NCI-H345 treated with DMSO at 0.1 percent for 48 hours (cell line): ENCODE measurements at regions not wholly inside any gene's neighbourhood (a gene's known extent, or its start where the extent isn't known, plus 50 kb on each side); places are given as distances from the start of the nearest gene placed in this dataset.

ENCODE experiments used
- DNase-seq: peaks from one replicate; lab custom pipeline; 2025; ENCODE audit not compliant: unreplicated experiment; lab: John Stamatoyannopoulos, UW

DNA sequence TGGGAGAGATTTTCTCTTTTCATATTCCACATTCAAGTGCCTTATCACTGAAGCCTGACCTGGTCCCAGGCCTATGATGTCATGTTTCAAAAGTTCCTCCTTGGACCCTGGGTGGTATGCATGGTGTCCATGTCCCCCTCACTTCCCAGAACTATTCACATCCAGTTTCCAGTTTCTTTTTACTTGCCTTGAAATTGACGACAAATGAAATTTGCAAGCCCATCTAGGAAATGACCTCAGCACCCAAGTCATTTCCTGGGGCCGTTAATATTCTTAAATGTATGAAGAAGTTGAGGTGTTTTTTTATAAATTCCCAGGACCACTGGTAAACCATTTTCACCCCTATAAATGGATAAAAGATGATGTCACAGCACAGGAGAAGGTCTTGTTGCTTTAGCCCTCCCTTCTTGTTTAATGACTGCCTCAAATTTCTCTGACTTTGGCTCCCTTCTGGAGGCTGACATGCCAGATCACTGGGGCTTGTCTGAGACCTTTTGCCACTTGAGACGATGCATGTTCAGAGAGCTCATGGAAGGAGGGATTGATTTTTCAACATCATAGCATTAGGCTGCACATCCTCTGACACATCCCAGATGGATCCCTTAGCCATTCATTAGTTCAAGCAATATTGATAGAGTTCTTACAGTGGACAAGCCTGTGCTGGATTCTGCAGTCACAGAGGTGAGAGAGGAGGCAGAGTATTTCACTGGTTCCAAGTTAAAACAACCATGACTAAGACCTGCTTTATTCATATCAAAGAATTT, 221.3 kb downstream of the PLPP3 start:
- DNase-seq, result no peak

DNA sequence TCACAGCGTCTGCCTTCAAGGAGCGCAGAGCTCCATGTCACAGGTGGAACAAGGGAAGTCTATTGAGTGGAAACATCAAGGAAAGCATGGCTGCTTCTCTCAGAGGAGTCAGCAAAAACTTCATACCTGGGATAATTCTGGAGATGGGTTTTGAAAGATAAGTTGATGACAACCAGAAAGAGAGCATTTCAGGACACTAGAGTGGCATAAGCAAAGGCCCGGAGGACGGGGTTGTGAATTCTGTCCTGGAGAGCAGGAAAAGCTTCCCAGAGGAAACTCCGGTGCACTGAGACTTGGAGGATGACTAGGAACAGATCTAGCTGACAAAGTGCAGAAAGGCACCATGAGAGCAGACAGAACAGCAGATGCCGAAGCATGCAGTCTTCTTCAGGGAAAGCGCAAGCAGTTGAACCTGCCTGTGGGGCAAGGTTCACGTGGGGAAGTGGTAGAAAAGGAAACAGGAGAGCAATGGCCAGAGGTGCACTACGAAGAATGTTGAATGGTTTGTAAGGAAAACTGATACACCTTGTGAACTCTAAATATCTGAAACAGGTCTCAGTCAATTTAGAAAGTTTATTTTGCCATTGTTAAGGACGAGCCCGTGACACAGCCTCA, 222.9 kb downstream of the PLPP3 start:
- no peak for DNase-seq

DNA sequence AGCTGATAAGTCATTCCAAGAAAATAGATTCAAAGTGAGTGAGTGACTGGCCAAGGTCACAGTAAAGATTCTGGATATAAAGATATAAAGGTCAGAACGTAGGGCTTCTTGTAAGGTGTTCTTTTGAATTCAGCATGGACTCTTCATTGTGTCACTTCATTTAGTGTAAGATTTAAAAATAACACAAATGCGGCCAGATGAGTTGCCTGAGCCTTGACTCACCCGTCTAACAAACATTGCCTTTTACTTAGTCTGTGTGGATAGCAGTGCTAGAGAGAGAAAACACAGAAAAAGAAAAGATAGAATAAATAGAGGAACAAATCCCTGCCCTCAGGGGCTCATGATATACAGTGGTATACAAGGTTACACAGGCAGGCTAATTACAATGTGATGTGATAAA, 223.4 kb downstream of the PLPP3 start:
- DNase-seq, result no peak

DNA sequence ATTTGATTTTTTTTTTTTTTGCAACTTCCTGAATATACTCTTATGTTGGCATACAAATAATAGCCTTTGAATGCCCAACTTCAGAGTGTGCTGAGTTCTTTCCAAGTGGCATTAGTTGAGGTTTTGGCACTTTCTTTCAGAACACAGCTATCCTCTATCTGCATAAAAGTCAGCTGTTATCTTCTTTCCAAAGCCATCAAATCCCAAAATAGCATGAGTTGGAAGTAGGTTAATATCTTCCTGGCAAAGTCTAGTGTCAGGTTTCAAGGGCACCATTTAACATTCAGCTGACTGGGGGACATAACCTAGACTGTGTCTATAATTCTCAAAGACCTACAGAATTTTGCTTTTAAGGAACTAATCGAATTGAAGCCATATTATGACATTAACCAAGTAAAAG, 223.9 kb downstream of the PLPP3 start:
- no peak for DNase-seq

DNA sequence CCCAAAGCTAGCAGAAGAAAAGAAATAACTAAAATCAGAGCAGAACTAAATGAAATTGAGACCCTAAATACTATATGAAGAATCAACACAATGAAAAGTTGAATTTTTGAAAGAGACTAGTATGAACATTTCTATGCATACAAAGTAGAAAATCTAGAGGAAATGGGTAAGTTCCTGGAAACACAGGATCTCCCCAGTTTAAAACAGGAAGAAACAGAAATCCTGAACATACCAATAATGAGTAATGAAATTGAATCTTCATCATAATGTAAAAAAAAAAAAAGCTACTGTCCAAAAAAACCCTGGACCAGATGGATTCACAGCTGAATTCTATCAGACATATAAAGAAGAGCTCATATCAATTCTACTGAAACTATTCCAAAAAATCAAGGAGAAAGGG, 233.5 kb downstream of the PLPP3 start:
- DNase-seq, result no peak

DNA sequence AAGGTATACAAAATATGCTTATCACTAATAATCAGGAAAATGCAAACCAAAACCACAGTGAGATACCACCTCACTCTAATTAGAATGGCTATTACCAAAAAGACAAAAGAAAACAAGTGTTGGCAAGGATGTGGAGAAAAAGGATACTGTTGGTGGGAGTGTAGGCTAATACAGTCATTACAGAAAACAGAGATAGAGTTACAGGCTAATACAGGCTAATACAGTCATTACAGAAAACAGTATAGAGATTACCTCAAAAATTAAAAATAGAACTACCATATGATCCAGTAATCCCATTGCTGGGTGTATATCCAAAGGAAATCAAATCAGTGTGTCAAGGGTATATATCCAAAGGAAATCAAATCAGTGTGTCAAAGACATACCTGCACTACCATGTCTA, 238.4 kb downstream of the PLPP3 start:
- no peak for DNase-seq

DNA sequence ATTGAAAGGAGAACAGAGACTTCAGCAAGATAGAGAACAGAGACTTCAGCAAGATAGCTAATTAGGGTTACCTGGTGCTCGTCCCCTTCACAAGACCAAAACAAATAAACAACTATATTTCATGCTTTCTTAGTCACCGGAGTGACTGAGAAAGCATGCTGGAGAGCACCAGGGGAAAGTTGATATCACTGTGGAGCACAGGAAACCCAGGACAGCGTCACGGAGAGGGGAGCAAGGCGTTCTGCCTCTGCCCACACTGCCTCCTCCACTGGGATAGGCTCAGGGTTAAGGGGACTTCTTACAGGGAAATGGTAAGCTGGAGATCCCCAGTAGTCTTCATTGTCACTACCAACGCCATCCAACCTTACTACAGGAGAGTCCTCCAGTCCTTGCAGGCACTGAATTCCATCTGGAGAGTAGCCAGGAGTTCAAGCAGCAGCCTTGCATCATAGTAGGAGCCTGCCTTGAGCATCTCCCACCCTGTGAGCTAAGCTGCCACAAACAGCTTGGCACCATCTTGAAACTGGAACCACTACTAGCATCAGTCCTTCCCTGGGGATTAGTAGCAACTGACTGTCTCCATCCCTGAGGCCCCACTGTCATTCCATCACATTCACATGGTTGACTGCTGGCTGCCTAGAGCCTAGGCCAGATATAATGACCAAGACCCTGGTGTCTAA, 239.4 kb downstream of the PLPP3 start:
- no peak for DNase-seq

DNA sequence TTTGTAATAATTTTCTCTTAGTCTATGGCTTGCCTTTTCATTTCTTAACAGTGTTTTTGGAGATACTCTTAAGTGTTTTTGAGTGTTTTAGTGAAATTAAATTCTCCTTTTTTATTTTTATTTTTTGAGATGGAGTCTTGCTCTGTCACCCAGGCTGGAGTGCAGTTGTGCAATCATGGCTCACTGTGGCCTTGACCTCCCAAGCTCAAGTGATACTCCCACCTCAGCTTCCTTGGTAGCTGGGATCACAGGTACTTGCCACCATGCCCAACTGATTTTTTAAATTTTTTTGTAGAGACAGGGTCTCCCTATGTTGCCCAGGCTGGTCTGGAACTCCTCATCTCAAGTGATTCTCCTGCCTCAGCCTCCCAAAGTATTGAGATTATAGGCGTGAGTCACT, 240.3 kb downstream of the PLPP3 start:
- no peak for DNase-seq

DNA sequence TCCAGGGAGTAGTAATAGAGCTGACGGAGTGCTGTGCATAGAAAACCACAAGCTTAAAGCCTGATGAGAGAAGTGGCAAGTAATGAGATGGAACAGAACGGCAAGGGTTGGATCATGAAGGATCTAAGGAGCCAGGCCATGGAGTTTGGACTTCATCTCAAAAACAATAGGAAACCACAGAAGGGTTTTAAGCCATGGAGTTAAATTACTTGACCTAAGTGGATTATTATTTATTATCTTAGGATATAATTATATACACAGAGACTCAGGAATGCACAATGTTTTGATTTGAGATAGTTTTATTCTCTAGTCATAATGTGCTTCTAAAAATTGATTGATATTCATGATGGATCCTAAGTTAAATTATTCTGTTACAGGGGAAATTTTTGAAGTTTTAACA, 242.4 kb downstream of the PLPP3 start:
- DNase-seq, result no peak

DNA sequence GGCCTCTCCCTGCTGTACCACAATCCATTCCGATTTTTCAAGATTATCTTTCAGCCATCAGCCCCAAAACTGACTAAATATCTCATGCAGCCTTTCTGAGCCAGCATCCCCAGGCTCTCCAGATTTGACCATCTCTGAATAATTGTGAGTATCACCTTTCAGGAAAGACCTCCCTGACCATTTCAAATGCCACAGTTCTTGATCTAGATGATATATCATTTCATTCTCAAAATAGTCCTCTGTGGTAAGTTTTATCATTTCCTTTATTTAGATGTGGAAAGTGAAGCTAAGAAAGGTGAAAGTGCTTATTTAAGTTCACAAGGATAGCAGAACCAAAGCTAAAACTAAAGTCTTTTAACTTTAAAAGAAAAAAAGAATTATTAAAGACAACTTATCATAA, 244.0 kb downstream of the PLPP3 start:
- no peak for DNase-seq

DNA sequence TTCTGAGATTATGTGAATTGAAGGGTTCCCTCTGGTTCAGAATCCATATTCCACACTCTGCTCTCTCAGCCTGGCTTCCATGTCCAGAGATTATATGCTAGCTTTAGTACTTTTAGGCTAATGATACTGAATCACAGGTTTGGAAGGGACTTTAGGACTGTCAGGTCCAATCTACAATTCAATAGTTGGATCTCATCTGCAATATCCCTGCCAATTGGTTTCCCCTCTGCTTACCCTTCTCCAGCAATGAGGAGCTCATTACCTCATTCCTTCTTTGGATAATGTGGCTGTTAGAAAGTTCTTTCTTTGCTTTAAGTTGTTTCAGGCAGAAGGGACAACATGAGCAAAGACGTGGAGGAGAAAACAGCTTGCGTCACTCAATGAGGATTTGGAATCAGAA, 245.3 kb downstream of the PLPP3 start:
- DNase-seq, result no peak

DNA sequence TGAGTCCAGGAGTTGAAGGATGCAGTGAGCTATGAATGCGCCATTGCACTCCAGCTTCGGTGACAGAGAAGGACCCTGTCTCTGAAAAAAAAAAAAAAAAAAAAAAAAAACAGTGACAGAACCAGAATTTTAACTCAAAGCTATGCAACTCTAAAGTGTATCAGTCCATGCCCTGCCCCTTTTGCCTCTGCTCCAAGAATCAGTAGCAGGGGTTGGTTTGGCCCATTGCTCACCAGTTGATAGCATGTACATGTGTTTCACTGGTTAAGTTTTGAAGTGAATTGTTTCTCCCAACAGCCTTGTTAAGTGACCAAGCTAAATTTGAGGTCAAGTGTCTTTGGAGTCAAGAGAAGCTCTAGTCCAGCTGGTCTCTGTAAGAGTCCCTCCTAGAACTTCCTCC, 245.9 kb downstream of the PLPP3 start:
- DNase-seq, result no peak

DNA sequence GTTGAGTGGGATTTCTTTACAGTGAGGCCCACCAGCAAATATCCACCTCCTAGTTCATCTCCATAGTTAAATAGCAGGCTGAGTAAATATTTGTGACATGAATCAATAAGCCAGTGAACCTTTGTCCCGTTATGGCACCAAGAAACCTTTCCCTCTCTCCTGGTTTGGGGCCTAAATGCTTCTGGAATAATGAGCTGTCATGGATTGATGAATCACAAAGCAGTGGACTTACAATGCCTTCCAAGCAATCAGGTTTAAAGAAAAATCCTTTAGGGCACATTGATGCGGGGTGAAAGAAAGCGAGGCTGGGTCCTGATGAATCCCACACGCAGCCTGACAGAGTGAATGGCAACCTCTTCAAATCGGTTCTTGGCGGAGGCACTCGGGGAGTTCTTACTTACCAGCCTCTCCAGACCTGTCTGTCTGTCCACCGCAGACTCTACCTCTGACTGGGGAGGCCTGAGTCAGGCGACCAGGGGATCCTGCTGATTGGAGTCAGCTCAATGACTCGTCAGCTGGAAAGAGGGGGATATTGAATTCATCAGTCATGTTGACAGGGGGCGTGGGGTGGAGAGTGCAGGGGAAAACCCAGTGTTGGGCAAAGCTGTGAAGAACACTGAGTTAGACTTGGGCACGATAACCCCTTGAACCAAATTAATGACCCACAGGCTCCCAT, 247.3 kb downstream of the PLPP3 start:
- DNase-seq, result no peak

DNA sequence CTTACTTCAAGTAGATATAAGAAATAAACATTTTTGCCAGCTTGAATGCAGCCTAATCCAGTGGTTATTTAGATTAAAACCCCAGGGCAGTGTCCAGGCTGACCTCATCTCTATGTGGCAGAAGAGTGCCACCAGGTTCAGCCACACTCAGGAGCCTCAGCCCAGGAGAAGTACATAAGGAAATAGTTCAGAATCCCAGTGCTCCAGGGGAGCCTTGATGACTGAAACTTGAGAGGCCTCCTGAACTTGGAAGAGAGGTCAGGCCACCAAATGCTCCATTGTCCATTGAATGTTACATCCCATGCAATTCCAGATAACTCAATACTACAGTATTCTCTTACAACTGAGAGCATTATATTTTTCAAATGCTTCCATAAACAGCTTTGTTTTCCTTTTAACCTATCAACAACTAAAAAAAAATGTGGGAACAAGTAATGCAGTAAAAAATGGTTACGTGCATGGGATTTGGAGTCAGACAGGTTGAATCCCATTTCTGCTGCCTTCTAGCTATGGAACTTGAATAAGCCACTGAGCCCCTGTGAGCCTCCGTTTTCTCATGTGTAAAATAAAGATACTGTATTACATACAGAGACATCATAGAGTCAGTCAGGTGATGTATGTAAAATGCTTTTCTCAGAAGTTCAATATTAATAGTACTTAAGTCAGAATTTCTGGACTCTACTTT, 248.0 kb downstream of the PLPP3 start:
- DNase-seq, result no peak

DNA sequence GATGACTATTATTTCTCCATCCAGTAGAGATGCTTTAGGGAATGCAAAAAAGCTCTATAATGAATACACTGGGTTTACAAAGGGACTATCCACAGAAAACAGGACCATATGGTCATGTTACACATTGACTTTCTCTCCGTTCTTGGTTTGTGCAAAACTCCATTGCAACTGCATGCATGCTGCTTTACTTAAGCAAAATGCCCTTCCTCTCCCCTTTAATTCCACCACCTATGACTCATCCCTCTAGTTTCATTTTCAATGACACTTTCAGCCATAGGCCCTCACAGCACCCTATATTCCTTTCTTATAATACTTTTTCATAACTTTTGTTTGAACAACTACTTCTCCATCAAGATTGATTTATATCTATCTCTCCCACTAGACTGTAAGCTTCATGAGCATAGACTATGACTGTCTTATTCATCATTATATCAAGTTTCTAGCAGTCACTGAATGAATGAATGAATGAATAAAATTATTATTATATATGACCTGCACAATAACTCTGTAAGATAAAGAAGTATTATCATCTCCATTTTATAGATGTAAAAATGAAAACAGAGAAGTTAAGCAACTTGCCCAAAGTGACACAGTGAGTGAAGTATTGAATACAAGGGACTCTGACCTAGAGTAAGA, 248.9 kb downstream of the PLPP3 start:
- no peak for DNase-seq

DNA sequence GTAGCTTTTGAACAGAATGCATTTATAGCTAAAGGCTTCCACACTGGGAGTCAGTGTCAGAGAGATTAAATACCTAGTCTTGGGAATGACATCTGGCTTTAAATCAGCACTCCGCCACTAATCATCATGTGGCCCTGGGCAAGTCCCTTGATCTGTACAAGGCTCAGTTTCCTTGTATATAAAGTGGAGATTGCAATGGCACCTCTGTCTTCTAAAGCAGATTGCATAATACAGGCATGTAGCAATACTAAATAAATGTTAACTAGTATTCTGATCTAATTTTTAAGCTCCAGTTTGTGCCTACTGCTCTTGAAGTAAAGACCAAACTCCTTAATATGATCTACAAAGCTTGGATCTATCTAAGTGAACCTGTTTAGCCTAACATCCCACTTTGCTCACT, 249.4 kb downstream of the PLPP3 start:
- no peak for DNase-seq

DNA sequence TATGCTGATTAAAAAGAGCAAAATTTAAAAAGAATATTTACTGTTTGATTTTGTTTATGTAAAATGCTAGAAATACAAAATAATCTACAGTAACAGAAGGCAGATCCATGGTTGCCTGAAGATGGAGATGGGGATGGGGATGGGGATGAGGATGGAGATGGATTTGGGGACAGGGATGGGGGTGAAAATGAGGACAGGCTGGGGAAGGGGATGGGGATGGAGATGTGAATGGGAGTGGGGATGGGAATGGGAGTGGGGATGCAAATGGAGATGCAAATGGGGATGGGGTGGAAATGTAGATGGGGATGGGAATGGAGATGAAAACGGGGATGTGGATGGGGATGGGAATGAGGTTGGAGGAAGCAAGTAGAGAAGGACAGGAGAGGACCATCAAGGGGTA, 252.2 kb downstream of the PLPP3 start:
- no peak for DNase-seq

DNA sequence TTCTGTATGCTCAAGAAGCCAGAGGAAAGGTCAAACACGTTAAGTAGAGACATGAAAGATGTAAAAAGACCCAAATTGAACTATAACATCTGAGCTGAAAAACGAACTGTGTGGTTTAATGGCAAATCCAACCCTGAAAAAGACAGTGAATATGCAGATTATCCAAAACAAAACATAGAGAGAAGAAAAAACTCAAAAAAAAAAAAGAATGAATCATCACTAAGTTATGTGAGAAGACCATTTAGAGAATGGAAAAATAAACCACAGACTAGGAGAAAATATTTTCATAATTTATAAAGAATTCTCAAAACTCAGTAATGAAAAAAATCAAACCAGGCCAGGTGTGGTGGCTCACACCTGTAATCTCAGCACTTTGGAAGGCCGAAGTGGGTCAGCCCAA, 253.3 kb downstream of the PLPP3 start:
- DNase-seq, result no peak

DNA sequence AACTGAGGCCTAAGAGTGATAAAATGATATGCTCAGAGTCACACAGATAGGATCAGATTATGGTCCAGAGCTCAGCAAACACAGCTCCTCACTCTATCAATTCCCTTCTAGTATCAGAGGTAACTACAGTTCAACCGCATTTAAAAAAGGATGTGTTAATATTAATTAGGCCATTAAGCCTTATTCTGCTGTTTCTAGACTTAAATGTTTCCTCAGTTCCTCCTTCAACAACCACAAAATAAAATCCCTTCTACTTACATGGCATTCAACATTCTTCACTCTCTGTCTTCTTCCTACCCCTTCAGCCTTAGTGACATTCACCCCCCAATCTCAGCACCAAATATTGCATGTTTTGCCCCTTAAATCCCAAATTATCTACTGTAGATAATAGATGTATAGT, 254.9 kb downstream of the PLPP3 start:
- no peak for DNase-seq

DNA sequence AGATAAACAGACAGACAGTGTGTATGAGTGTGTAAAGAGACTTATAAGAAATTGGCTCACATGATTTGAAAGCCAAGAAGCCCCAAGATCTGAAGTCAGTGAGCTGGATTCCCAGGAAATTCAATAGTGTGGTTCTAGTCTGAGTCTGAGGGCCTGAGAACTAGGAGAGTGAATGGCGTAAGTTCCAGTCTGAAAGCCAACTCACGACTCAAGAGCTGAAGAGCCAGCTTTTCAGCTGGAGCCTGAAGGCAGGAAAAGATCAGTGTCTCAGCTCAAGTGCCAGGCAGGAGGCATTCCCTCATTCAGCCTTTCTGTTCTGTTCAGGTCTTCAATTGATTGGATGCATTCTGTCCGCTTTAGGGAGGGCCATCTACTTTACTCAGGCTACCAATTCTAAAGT, 257.2 kb downstream of the PLPP3 start:
- DNase-seq, result no peak

DNA sequence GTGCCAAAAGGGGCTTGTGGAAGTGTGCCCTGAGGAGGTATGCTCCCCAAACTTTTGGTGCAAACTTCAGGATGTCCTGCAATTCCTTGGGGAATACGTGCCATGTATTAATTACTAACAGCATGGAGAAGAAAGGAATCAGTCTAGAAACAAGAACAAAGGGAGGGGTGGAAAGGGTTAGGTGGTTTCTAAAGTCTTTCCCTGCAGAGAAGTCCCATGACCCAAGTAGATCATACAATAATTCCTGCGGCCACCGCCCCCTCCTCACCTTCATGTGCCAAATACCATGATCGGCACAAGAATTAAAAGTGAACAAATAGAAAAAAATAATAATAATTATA, 258.2 kb downstream of the PLPP3 start:
- DNase-seq, result no peak
